Frontal cortex (tissue), 3 donors: ENCODE measurements at regions not wholly inside any gene's neighbourhood (a gene's known extent, or its start where the extent isn't known, plus 50 kb on each side); places are given as distances from the start of the nearest gene placed in this dataset.

Source experiments
- DNase-seq, 2 donors: peaks; one replicate each; pipeline ENCODE4 v3.0.0; 2012; ENCODE audit warnings: low spot score in 2 of 2
- FAIRE-seq: peaks from 2 replicates; lab custom pipeline; 2012; peaks lifted over from hg19 to GRCh38; lab: Jason Lieb, UNC
- donor health status: control.
- donor health status: control.
- donor health status: control.

DNA sequence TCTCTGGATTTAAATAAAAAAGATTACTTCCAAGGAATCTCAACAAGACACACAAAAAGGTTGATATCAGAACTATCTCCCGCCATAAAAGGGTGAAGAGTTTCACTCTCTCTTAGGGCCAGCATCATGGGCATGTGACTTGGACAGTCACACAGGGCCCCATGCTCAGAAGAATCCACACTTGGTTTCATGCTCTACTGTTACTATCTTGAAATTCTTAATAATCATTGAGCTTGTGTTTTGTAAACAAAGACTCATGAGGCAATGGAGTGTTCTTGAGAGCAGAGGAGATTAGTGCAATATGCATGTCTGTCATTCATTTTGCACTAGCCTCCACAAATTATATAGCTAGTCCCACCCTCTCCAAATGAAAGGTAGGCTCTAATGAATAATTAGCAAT lies 58.4 kb downstream of the HMHB1 start:
- FAIRE-seq (no peak), DNase-seq (no peak)

DNA sequence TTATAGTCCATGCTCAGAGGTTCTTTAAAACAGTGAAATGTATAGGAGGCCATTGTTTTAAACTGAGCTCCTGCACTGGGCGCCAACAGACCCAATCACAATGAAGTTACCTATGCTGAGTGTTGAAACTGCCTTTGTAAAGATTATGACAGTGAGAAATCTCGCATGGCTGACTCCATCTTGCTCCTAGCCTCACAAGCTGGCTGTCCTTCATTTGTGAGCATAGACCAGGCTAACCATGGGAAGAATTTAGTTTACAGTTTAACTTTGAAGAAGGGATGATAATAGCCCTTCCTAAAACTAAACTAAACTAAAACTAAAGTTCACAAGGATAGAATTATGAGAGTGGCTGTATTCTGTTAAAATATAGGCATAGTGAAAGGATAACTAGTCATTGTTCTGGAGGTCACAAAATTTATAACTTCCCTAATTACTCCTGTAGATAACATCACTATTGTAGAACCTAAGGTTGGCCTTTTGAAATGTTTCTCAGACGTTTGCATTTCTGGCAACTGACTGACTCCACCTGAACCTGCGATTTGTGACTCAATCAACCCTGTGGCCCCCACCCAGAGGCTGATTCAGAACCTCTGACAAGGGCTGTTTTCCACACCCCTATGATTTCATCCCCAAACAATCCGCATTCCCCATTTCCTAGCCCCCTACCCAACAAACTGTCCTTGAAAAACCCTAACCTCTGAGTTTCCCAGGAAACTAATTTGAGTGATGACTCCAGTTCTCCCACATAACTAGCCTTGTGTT lies 59.1 kb downstream of the HMHB1 start:
- DNase-seq (no peak), FAIRE-seq (no peak)

- DNase-seq (no peak), FAIRE-seq (no peak)
Measured at GRCh38 chr5:143871672-143872071, 59.7 kb downstream of the HMHB1 start.

DNA sequence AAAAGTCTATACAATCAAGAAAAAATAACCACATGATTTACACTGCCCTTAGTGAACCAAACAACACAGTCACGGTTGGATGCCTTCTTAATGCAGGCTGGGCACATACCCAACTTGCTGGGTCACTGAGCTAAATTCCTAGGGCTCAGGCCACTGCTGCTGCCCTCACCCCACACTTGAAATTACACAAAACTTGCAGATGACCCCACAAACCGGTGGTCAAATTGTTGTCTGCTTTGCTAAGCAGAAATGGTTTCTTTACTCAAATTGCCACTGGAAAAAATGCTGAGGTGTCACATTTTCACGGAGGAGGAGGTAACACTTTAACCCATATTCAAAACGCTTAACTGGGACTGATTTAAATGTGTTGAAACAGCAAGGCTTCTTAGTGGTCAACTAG lies 62.4 kb downstream of the HMHB1 start:
- DNase-seq: no peak
- FAIRE-seq: no peak

DNA sequence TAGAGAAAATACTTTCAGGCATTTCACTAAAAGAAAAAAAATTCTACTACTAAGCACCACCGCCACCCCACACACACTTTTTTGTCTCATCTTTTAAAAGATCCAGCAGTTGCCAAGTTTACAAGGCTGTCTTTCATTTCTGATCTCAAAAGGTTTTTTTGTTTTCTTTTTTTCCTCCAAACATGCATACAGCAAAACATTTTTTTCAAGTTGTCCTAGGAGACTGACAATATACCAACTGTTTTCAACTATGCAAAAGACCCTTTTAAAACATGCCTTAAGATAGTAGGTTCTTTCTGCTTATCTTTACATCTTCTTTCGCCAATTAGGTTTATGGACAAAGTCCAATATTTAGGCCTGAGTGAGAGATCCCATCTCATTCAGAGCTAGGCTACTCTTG lies 65.2 kb downstream of the HMHB1 start:
- no peak for DNase-seq
- FAIRE-seq: no peak

- FAIRE-seq (no peak), DNase-seq (no peak)
Measured at GRCh38 chr5:143878430-143878829, 66.5 kb downstream of the HMHB1 start.

DNA sequence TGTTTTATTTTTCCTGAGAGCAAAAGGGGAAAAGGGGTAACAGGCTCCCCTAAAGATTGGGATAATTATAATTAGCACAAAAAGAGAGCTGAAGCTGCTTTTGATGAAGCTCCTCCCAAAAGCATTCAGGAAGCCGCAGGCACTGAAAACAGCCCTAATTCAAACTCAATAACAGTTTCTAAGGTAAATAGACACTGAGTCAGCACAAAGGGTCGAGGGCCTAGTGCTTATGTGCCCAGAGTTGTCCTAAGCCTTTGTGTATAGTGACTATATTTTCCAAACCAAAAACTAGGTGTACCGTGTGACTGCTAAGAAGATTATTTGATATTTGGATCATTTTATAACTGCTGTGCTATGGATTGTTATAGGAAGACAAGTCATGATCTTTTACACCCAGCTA lies 67.7 kb downstream of the HMHB1 start:
- FAIRE-seq: no peak
- DNase-seq: no peak

DNA sequence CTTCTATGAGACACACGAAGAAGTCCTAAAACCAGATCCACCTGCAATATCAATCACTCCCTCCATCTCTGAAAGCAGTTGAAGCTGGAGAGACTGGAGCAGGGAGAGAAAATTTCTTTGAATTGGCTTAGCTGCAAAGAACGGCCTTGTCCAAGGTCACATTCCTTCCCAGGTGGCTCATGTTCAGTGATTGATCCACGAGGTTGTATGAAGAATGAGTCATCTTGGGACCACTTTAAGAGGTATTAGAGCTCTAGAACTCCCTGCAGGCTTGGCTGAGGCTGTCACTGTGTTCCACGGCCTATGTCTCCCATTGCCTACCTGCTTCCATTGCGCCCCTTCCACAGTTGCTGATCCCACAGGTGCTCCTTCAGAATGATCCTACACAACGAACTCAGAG lies 68.2 kb downstream of the HMHB1 start:
- DNase-seq: no peak
- FAIRE-seq: no peak

DNA sequence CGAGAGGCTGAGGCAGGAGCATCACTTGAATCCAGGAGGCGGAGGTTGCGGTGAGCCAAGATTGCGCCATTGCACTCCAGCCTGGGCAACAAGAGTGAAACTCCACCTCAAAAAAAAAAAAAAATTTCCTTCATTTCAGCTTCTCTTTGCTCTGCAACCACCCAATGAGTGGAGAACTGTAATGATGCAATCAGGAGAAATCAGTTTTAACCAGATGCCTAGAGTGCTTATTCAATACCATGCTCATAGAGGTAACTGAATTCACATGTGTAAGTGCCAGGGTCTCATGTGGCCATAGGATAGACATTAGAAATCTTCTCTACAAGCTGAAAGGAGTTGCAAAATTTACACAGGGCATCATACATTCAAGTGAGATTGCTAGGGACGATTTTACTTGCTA lies 70.6 kb downstream of the HMHB1 start:
- no peak for DNase-seq
- FAIRE-seq: no peak

- no peak for DNase-seq
- FAIRE-seq: no peak
Measured at GRCh38 chr5:143886096-143886495, 74.1 kb downstream of the HMHB1 start.

- FAIRE-seq (no peak), DNase-seq (no peak)
Measured at GRCh38 chr5:143886651-143887638, 75.0 kb downstream of the HMHB1 start.

DNA sequence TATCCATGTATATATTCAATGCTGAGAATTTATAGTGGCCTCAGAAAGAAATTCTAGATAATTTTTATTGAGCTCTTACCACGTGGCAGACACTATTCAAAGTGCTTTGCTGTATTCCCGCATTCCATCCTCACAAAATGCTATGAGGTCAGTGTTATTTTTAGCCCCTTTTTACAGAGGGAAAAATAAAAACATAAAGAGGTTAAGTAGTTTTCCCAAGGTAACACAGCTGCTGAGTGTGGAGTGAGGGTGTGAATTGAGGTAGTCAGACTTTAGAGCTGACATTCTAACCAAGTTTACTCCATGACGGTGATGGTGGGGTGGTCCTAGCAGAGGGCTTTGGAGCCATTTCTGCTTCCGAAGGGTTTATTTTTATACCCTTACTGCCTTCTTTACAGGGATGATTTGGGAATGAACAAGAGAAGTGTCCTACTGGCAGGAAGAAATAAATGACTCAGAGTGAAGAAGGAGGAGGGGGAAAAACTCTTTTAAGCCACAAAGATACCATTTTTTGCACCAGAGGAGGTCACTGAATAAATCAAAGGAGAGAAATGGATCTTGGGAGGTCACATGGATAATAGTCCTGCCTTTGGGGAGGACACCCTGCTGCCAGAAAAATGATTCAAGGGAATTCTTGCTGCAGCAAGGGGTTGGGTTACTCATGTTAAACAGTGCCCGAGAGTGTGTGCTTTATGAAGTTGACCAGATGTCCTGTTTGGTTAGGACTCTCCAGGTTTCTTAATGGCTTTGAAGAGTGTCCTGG lies 76.1 kb downstream of the HMHB1 start:
- FAIRE-seq (no peak), DNase-seq (no peak)

DNA sequence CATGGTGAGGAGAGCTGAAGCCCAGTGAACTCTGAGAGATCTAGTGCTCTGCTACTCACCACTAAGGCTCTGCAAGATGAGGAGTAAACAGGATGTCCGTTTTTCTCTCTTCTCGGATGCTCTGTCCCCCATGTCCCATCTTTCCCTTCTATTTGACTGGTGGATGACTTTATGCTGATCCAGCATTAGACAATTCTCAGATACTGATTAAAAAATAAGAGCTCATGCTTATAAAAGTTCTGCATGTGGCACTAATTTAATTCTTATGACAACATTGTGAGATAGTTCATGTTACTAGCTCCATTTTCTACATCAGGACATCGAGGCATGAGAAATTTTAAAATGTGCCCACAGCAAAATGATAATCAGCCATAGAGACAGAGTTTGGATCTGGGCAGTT lies 77.0 kb downstream of the HMHB1 start:
- DNase-seq (no peak), FAIRE-seq (no peak)

DNA sequence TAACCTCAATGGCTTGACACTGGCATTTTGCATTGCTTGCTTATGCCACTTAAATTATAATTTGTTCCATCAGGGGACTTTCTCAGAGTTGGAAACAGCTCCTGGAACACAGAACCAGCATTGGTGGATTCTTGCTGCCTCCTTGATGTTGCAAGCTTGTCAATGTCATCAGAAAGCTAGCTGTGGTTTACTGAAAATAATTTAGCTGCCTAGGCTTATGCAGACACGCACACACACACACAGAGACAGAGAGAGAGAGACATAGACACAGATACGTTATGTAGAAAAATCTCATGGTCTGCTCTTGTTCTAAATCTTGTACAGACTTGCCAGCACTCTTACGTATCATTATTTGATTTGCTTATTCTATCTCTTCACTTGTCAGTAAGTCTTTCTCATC lies 78.0 kb downstream of the HMHB1 start:
- FAIRE-seq: no peak
- no peak for DNase-seq

GRCh38 chr5:143890487-143890886 lies 78.5 kb downstream of the HMHB1 start:
- DNase-seq: no peak

GRCh38 chr5:143892271-143892670 lies 80.3 kb downstream of the HMHB1 start:
- FAIRE-seq (no peak), DNase-seq (no peak)

More at GRCh38 chr5:143890487-143890886, 78.5 kb downstream of the HMHB1 start:
- FAIRE-seq: no peak

DNA sequence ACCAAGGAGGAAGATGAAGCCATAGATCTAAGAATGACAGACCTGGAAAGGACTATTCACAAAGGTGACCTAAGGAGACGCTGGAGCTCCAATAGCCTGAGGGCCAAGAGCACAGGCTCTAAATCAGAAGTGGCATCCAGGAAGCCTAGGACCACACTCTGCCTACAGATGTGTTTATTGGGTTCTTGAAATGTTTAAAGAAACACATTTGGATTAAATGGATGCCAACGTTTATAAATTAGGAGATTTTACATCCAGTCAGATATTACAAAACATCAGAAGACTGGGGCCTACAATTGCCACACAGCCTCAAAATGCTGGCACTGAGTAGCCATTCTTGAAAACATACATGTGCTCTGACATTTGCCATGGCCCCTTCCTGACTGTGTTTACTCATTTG lies 80.9 kb downstream of the HMHB1 start:
- FAIRE-seq: no peak

GRCh38 chr5:143893638-143894037 lies 81.7 kb downstream of the HMHB1 start:
- FAIRE-seq (no peak), DNase-seq (no peak)

More for the DNA sequence above, 80.9 kb downstream of the HMHB1 start:
- no peak for DNase-seq

DNA sequence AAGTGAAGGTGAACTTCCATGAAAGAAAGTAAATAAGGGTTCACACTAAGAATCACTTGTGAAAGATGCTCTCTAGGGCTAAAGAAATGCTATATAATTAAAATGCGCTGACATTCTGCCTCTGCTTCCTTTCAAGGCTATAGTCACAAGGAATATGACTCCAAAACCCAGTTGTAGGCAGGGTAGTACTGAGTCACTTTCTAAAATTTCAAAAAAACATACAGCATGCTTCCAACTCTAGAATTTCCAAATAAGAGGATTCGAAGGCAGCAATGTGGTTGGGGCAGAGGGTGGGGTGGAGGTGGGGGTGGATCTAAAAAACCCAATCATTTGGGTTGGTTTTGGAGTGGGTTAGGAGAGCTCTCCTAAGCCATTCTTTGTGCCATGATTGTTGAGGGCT lies 84.6 kb downstream of the HMHB1 start:
- FAIRE-seq (no peak), DNase-seq (no peak)

DNA sequence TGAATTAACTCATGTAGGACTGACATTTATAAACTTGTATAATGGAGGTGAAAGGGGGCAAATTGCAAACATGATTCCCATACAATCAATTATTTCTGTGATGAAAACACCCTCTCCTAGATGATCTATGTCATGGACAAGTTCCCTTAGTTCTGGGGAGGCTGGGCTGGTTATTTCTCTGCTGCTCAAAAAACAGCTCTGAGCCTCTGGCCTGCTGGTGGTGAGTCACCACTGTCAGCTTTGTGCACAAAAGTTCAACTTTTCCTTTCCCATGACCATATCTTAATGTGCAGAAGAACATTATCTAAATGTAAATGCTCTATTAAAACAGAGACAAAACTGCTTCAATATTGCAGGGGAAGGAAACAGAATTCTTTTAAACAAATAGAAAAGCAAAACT lies 85.0 kb downstream of the HMHB1 start:
- FAIRE-seq (no peak), DNase-seq (no peak)
